SU-DHL-6 (cell line): ENCODE measurements at regions not wholly inside any gene's neighbourhood (a gene's known extent, or its start where the extent isn't known, plus 50 kb on each side); places are given as distances from the start of the nearest gene placed in this dataset.

ENCODE experiments used
- EZH2phosphoT487 ChIP-seq: fragments of 200-600 bp; sonication (generic), shearing (Covaris generic); conservative IDR thresholded peaks from 2 replicates; pipeline ENCODE4 v1.6.1; 2018; ENCODE audit warnings: mild to moderate bottlenecking, antibody characterized with exemption, low read length, moderate library complexity, mixed read lengths
- TF ChIP-seq, protein P1 (sequence below): fragments of 200-600 bp; sonication (generic); IDR thresholded peaks from one replicate; pipeline ENCODE4 v1.5.1; 2017; ENCODE audit warnings: antibody characterized with exemption, mild to moderate bottlenecking, low read length, moderate library complexity; ENCODE audit not compliant: insufficient read depth, poor library complexity, severe bottlenecking

DNA sequence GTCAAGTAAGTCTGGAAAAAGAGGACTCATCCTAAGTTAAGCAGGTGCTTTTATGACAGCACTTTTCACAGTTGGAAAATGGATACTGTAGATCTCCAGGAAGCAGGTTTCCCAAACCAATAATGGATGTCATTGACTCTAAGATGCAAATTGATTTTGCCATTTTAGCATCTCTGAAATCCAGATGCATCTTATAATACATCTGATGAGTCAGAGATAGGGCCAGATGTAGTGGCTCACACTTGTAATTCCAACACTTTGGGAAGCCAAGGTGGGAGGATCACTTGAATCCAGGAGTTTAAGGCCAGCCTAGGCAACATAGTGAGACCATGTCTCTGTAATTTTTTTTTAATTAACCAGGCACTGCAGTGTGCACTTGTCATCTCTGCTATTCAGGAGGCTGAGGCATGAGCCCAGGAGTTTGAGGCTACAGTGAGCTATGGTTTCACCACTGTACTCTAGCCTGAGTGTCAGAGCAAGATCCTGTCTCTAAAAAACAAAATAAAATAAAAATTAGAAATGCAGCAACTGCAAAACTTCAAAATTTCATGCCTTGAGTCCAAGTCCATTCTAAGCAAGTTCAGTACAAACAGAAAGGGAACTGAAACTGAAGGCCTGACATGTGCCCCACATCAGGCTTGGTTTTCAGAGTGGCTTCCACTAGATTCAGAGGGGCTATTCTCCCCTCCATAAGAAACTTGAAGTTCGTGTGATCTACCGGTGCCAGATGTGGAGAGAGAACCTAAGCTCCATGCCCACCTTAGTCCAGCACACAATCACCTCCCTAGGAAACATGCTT is 267.8 kb upstream of the NCKAP5 start:
- TF ChIP-seq, protein P1, sequence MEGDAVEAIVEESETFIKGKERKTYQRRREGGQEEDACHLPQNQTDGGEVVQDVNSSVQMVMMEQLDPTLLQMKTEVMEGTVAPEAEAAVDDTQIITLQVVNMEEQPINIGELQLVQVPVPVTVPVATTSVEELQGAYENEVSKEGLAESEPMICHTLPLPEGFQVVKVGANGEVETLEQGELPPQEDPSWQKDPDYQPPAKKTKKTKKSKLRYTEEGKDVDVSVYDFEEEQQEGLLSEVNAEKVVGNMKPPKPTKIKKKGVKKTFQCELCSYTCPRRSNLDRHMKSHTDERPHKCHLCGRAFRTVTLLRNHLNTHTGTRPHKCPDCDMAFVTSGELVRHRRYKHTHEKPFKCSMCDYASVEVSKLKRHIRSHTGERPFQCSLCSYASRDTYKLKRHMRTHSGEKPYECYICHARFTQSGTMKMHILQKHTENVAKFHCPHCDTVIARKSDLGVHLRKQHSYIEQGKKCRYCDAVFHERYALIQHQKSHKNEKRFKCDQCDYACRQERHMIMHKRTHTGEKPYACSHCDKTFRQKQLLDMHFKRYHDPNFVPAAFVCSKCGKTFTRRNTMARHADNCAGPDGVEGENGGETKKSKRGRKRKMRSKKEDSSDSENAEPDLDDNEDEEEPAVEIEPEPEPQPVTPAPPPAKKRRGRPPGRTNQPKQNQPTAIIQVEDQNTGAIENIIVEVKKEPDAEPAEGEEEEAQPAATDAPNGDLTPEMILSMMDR, result no peak
- no peak for TF ChIP-seq EZH2phosphoT487
